ENCODE measurements at regions not wholly inside any gene's neighbourhood (a gene's known extent, or its start where the extent isn't known, plus 50 kb on each side); places are given as distances from the start of the nearest gene placed in this dataset.

GRCh38 chr5:57750891-57751290 is 268.3 kb upstream of the ACTBL2 start:
- Mint-ChIP-seq H3K36me3 (ENCODE audit: insufficient read depth, unreplicated experiment) (no peaks in the 10 kb centered on the region), H3K9me3 (ENCODE audit: unreplicated experiment) (no peaks in the 10 kb centered on the region), H3K4me3 (ENCODE audit: unreplicated experiment) (no peak overlapping the region), H3K27me3 (ENCODE audit: insufficient read depth, unreplicated experiment) (no peaks in the 10 kb centered on the region), H3K27ac (ENCODE audit: unreplicated experiment) (no peak overlapping the region), H3K4me1 (ENCODE audit: low read depth, unreplicated experiment) (no peaks in the 10 kb centered on the region)
- no peak overlapping the region for H3K4me3 ChIP-seq (ENCODE audit: low read depth, low read length)
- no peaks in the 10 kb centered on the region; the same call in 1 of the 2 replicates for H3K9me3 ChIP-seq
- no peaks in the 10 kb centered on the region for H3K36me3 ChIP-seq (ENCODE audit: control insufficient read depth, insufficient read depth, low read length)
- no peak for DNase-seq
- ChIA-PET POLR2A (no interaction called here), CTCF (no interaction called here)
- no TSS peak for BruUV-seq (replicated peaks)
- no peak for TF ChIP-seq CTCF (IDR thresholded peaks at IDR 0.05; ENCODE audit: insufficient read depth in 1 of 2, low read depth in 1 of 2, low read length in 1 of 2, severe bottlenecking in 1 of 2, unreplicated experiment in 1 of 2)
- intact Hi-C loops (cut with micrococcal nuclease; ENCODE audit: unreplicated experiment), result no loop called here
- H3K27me3 ChIP-seq (replicated peaks; ENCODE audit: control insufficient read depth, insufficient read depth, low read length), result no peaks in the 10 kb centered on the region
- no peaks in the 10 kb centered on the region for H3K4me1 ChIP-seq

- TF ChIP-seq CTCF (IDR thresholded peaks at IDR 0.05; ENCODE audit: insufficient read depth in 1 of 2, low read depth in 1 of 2, low read length in 1 of 2, severe bottlenecking in 1 of 2, unreplicated experiment in 1 of 2), result no peak
- Histone ChIP-seq H3K9me3 (no peaks in the 10 kb centered on the region; the same call in 1 of the 2 replicates), H3K4me3 (ENCODE audit: low read depth, low read length) (no peak overlapping the region), H3K4me1 (no peaks in the 10 kb centered on the region), H3K27me3 (replicated peaks; ENCODE audit: control insufficient read depth, insufficient read depth, low read length) (no peaks in the 10 kb centered on the region), H3K36me3 (ENCODE audit: control insufficient read depth, insufficient read depth, low read length) (no peaks in the 10 kb centered on the region)
- Mint-ChIP-seq H3K27ac (ENCODE audit: unreplicated experiment) (no peak overlapping the region), H3K9me3 (ENCODE audit: unreplicated experiment) (no peaks in the 10 kb centered on the region), H3K4me1 (ENCODE audit: low read depth, unreplicated experiment) (no peaks in the 10 kb centered on the region), H3K27me3 (ENCODE audit: insufficient read depth, unreplicated experiment) (no peaks in the 10 kb centered on the region), H3K4me3 (ENCODE audit: unreplicated experiment) (no peak overlapping the region), H3K36me3 (ENCODE audit: insufficient read depth, unreplicated experiment) (no peaks in the 10 kb centered on the region)
- no peak for DNase-seq
- ChIA-PET CTCF (no interaction called here), POLR2A (no interaction called here)
- no TSS peak for BruUV-seq (replicated peaks)
- intact Hi-C loops (cut with micrococcal nuclease; ENCODE audit: unreplicated experiment), result no loop called here
Observed at GRCh38 chr5:57750282-57750681, 267.7 kb upstream of the ACTBL2 start.

GRCh38 chr5:57749396-57749795 is 266.8 kb upstream of the ACTBL2 start:
- Histone ChIP-seq H3K27me3 (replicated peaks; ENCODE audit: control insufficient read depth, insufficient read depth, low read length) (no peaks in the 10 kb centered on the region), H3K4me1 (no peaks in the 10 kb centered on the region), H3K9me3 (no peaks in the 10 kb centered on the region; the same call in 1 of the 2 replicates), H3K36me3 (ENCODE audit: control insufficient read depth, insufficient read depth, low read length) (no peaks in the 10 kb centered on the region), H3K4me3 (ENCODE audit: low read depth, low read length) (no peak overlapping the region)
- Mint-ChIP-seq H3K4me3 (ENCODE audit: unreplicated experiment) (no peak overlapping the region), H3K9me3 (ENCODE audit: unreplicated experiment) (no peaks in the 10 kb centered on the region), H3K4me1 (ENCODE audit: low read depth, unreplicated experiment) (no peaks in the 10 kb centered on the region), H3K36me3 (ENCODE audit: insufficient read depth, unreplicated experiment) (no peaks in the 10 kb centered on the region), H3K27ac (ENCODE audit: unreplicated experiment) (no peak overlapping the region), H3K27me3 (ENCODE audit: insufficient read depth, unreplicated experiment) (no peaks in the 10 kb centered on the region)
- no peak for TF ChIP-seq CTCF (IDR thresholded peaks at IDR 0.05; ENCODE audit: insufficient read depth in 1 of 2, low read depth in 1 of 2, low read length in 1 of 2, severe bottlenecking in 1 of 2, unreplicated experiment in 1 of 2)
- no TSS peak for BruUV-seq (replicated peaks)
- no peak for DNase-seq
- ChIA-PET POLR2A (no interaction called here), CTCF (no interaction called here)
- intact Hi-C loops (cut with micrococcal nuclease; ENCODE audit: unreplicated experiment), result no loop called here
